GM18507 (cell line): ENCODE measurements at regions not wholly inside any gene's neighbourhood (a gene's known extent, or its start where the extent isn't known, plus 50 kb on each side); places are given as distances from the start of the nearest gene placed in this dataset.
"Not testable (repeated sequence)": the region's sequence is repeated elsewhere in the genome, so short reads cannot be mapped to it uniquely, and the experiment has no call there.

Source experiments
- DNase-seq: peaks from one replicate; pipeline ENCODE4 v3.0.0; 2011; ENCODE audit warnings: low read depth; ENCODE audit not compliant: insufficient read length; ENCODE audit errors: extremely low spot score
- FAIRE-seq: peaks from 2 replicates; lab custom pipeline; 2011; peaks lifted over from hg19 to GRCh38; lab: Jason Lieb, UNC

- FAIRE-seq, result no peak
- no peak for DNase-seq
These were observed 387.6 kb upstream of the CHRM2 start for GRCh38 chr7:136480901-136481300.

GRCh38 chr7:136479922-136480321, 388.5 kb upstream of the CHRM2 start:
- DNase-seq (no peak), FAIRE-seq (no peak)

GRCh38 chr7:136470179-136470578, 398.3 kb upstream of the CHRM2 start:
- no peak for FAIRE-seq
- no peak for DNase-seq

GRCh38 chr7:136452949-136453348, 415.5 kb upstream of the CHRM2 start:
- DNase-seq (no peak), FAIRE-seq (no peak)

- FAIRE-seq (no peak), DNase-seq (no peak)
These were observed 421.7 kb upstream of the CHRM2 start for GRCh38 chr7:136446751-136447150.

- FAIRE-seq, result no peak
- no peak for DNase-seq
These were observed 426.6 kb upstream of the CHRM2 start for GRCh38 chr7:136441835-136442234.

GRCh38 chr7:136431736-136432135, 436.7 kb upstream of the CHRM2 start:
- not testable (repeated sequence) for FAIRE-seq, DNase-seq

GRCh38 chr7:136424058-136424457, 444.4 kb upstream of the CHRM2 start:
- FAIRE-seq, result no peak
- no peak for DNase-seq

- not testable (repeated sequence) for DNase-seq, FAIRE-seq
These were observed 442.6 kb upstream of the MTPN start for GRCh38 chr7:136419740-136420139.

- DNase-seq (no peak), FAIRE-seq (no peak)
These were observed 435.8 kb upstream of the MTPN start for GRCh38 chr7:136412952-136413351.

GRCh38 chr7:136405931-136406777, 429.0 kb upstream of the MTPN start:
- DNase-seq, result peak; percentile 4
- peak; percentile 89 for FAIRE-seq

GRCh38 chr7:136403591-136403990, 426.4 kb upstream of the MTPN start:
- no peak for FAIRE-seq
- DNase-seq, result no peak

GRCh38 chr7:136400877-136401276, 423.7 kb upstream of the MTPN start:
- FAIRE-seq (no peak), DNase-seq (no peak)

- FAIRE-seq, result no peak
- DNase-seq, result no peak
These were observed 422.2 kb upstream of the MTPN start for GRCh38 chr7:136399385-136399784.

- no peak for FAIRE-seq
These were observed 415.7 kb upstream of the MTPN start for GRCh38 chr7:136392856-136393255.

GRCh38 chr7:136391371-136391770, 414.2 kb upstream of the MTPN start:
- no peak for DNase-seq
- no peak for FAIRE-seq

More at GRCh38 chr7:136392856-136393255, 415.7 kb upstream of the MTPN start:
- no peak for DNase-seq

GRCh38 chr7:136389933-136390332, 412.8 kb upstream of the MTPN start:
- DNase-seq (no peak), FAIRE-seq (no peak)

- FAIRE-seq, result no peak
- DNase-seq, result no peak
These were observed 409.7 kb upstream of the MTPN start for GRCh38 chr7:136386876-136387275.

- not testable (repeated sequence) for FAIRE-seq, DNase-seq
These were observed 394.2 kb upstream of the MTPN start for GRCh38 chr7:136371409-136371808.

GRCh38 chr7:136370137-136370536, 393.0 kb upstream of the MTPN start:
- DNase-seq, result no peak
- FAIRE-seq, result no peak

GRCh38 chr7:136369225-136369624, 392.1 kb upstream of the MTPN start:
- DNase-seq (no peak), FAIRE-seq (no peak)
